ENCODE measurements at regions not wholly inside any gene's neighbourhood (a gene's known extent, or its start where the extent isn't known, plus 50 kb on each side); places are given as distances from the start of the nearest gene placed in this dataset.

- TF ChIP-seq EGR1 (IDR thresholded peaks at IDR 0.05; ENCODE audit: low read depth) = no peak
- TF ChIP-seq RAD21 (IDR thresholded peaks at IDR 0.05; ENCODE audit: low read depth) = no peak
- no peak for TF ChIP-seq CTCF (IDR thresholded peaks at IDR 0.05 in 2 of 3, conservative IDR thresholded peaks at IDR 0.05 in 1 of 3; ENCODE audit: borderline replicate concordance in 1 of 3, insufficient read depth in 1 of 3, low read depth in 2 of 3, low read length in 2 of 3)
- TF ChIP-seq ZBTB33 (IDR thresholded peaks at IDR 0.05; ENCODE audit: extremely low read depth, insufficient replicate concordance, low read length) = no peak
- no peak for TF ChIP-seq ELF1 (IDR thresholded peaks at IDR 0.05; ENCODE audit: borderline replicate concordance, low read depth)
- no peak for TF ChIP-seq SP1 (IDR thresholded peaks at IDR 0.05; ENCODE audit: low read depth)
- TF ChIP-seq POLR2A (IDR thresholded peaks at IDR 0.05; ENCODE audit: borderline replicate concordance, extremely low read depth, insufficient read depth, insufficient read length) = no peak
- TF ChIP-seq MAX (IDR thresholded peaks at IDR 0.05) = no peak
These were observed 313.8 kb downstream of the LNPK start for GRCh38 chr2:175688243-175688642.
